AG09319 (cell line): ENCODE measurements at regions not wholly inside any gene's neighbourhood (a gene's known extent, or its start where the extent isn't known, plus 50 kb on each side); places are given as distances from the start of the nearest gene placed in this dataset.

Experiments
- DNase-seq: peaks from one replicate; pipeline ENCODE4 v3.0.0-alpha.2; 2010; ENCODE audit warnings: low read depth; ENCODE audit errors: extremely low read depth
- TF ChIP-seq, protein P1 (sequence below): IDR thresholded peaks from 2 replicates; pipeline ENCODE4 v1.5.1; 2011; ENCODE audit warnings: low read depth, mild to moderate bottlenecking, inconsistent platforms, low read length, moderate library complexity

DNA sequence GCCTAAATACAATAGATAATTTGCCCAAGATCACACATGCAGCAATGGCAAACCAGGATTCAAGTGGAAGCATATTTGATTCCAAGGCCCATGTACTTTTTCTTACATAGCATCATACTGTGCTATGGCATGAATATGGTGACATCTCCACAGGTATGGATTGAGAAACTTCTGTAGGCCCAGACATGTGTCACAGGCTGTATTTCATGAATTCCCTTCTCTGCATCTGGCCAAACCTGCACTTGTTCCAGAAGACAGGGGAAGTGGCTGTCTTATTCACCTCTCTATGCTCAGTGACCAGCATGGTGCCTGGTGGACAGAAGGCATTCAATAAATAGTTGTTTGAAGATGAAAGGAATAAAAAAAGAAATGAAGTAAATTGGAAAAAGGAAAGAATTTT, 77.3 kb upstream of the TMEM164 start:
- TF ChIP-seq, protein P1, sequence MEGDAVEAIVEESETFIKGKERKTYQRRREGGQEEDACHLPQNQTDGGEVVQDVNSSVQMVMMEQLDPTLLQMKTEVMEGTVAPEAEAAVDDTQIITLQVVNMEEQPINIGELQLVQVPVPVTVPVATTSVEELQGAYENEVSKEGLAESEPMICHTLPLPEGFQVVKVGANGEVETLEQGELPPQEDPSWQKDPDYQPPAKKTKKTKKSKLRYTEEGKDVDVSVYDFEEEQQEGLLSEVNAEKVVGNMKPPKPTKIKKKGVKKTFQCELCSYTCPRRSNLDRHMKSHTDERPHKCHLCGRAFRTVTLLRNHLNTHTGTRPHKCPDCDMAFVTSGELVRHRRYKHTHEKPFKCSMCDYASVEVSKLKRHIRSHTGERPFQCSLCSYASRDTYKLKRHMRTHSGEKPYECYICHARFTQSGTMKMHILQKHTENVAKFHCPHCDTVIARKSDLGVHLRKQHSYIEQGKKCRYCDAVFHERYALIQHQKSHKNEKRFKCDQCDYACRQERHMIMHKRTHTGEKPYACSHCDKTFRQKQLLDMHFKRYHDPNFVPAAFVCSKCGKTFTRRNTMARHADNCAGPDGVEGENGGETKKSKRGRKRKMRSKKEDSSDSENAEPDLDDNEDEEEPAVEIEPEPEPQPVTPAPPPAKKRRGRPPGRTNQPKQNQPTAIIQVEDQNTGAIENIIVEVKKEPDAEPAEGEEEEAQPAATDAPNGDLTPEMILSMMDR, result no peak
- DNase-seq, result no peak

DNA sequence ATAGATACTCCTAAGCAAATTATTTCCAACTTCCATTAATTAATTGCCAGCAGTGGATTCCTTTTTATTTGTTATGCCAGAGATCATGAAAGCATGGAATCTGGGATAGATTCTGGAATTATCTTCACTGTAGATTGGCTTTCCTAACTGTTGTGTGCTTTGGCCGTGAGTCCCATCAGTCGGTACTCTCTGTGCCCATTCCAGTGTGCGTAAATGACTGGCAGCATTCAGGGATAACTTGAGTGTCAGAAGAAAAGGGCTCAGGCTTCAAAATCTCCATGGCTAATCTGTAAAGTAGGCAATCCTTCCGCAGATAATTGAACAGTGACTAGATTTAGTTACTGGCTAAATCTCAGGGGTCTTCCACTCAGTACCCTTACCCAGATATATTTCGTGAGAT, 76.8 kb upstream of the TMEM164 start:
- TF ChIP-seq, protein P1, result no peak
- no peak for DNase-seq

DNA sequence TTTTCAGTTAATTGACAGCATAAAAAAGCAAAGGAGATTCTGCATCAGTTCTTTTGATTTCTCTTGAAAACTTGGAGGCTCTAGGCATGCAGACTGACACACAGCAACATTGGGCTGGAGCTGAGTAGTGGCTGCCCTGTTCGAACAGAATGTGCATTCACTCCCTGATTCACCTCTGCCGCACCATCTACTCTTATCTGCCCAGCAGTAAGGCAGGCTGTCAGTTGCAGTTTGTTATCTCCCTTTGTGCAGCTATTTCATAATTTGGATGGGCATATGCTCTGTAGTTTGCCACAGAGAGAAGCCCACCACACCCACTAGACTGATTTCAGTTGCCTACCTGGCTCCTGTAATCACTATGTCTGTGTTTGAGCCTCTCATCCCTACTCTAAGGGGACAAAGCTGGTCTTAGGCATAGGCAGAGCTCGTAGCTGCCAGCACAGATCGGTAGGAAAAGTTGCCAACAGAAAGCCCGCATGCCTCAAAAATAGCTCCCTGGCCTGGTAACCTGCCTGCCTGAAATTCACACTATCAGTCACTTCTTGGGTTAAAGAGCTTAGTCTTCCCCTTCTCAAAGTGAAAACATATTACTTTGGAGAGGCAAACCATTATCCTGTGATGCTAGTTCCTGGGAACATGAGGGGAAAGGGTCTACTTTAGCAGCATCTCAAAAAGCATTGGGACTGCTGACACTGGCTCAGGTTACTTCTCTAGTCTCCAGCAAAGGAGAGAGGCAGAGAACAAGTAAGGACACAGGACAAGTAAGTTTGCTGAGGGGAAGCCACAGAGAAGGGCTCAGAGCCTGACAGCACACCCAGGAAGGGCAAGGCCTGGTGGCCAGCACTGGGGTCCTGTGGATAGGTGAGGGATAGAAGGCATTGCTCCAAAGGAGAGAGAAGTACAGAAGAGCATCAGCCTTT, 75.9 kb upstream of the TMEM164 start:
- TF ChIP-seq, protein P1, result no peak
- DNase-seq, result no peak

DNA sequence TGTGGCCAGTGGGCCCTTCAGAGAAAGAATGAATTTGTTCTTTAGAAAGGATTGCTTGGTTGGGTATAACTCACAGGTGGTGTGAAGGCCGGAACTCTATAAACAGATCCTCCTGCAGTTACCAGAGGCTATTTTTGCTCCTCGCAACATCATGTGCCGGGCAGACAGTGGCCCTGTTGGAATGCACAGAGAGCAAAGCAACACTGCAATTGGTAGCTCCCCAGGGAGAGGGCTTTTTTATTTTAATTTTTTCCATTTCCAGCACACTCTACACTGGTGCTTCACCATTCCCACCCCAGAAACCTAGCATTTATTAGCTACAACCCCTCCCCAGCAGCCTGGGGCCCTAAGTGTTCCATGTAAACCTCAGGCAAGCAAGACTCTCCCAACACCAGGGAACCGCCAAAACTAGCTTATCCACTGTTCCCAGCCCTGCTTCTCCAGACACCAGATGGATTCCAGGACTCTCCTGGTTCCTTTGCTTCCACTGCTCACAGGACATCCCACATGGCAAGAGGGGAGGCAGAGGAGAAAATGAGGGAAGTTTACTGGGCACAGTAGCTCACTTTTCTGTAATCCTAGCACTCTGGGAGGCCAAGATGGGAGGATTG, 75.1 kb upstream of the TMEM164 start:
- TF ChIP-seq, protein P1, result no peak
- DNase-seq, result no peak

DNA sequence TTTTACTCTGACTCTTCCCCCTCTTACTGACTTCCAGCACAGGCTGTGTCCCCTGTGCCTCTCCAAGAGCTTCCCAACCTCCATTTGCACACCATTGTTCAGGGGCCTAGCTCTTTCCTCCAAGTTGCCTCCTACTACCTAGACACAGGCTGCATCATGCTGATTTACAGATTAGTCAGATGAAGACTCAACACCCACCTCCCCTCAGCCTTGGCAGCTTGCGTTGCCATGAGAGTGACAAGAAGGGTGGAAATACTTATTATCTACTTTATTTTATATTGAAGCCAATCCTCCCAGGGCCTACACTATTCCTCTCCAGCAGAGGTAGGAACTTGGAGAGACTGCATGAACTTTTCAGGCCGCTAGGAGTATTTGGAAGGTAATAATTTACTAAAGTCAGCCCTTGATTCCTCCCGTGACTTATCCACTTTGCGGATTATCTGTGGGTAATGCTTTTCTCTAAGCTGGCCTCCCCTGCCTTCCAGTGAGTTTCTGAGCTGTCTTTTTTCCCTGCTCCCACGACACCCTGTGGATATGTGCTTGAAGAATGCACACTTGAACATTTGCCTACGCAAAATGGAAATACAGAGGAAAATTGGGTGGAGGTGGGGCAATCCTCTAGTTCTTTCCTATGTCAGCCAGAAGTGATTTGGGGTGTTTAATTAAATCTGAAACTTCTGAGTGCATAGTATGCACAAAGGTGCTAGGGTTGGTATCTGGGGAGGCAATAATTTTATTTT, 74.1 kb upstream of the TMEM164 start:
- DNase-seq, result no peak

DNA sequence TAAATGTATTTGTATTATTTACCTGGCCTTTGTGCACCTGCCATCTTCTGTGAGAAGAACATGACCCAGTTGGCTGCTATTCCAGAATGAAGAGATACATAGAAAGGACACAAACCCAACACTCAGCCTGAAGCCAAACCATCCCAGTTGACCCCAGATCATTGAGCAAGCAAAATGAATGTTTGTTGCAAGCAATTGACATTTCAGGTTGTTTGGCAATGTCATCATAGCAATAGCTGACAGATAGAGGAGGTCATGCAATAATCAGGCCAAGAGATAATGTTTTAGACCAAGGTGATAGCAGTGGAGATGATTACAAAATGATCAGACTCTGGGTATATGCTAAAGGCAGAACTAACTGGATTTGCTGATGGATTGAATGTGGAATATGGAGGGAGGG, 71.2 kb upstream of the TMEM164 start:
- DNase-seq, result no peak
- TF ChIP-seq, protein P1, result no peak

More for the DNA sequence above, 74.1 kb upstream of the TMEM164 start:
- TF ChIP-seq, protein P1, result no peak
